Lower leg skin (tissue), 4 donors: ENCODE measurements at regions not wholly inside any gene's neighbourhood (a gene's known extent, or its start where the extent isn't known, plus 50 kb on each side); places are given as distances from the start of the nearest gene placed in this dataset.

Experiments
- DNase-seq, 2 donors: peaks; one replicate each; pipeline ENCODE4 v3.0.0-alpha.2; 2019; ENCODE audit warnings: low spot score in 2 of 2
- H3K4me3 ChIP-seq: fragments of 200-600 bp; sonication (generic); 2 replicates; pipeline ENCODE4 v1.5.1; 2017; ENCODE audit warnings: mild to moderate bottlenecking, low read depth; ENCODE audit not compliant: poor library complexity, severe bottlenecking
- POLR2A ChIP-seq, 2 donors: fragments of 450-650 bp; IDR thresholded peaks; one replicate each; pipeline ENCODE4 v1.6.1; 2016 to 2017; ENCODE audit warnings: antibody characterized with exemption in 2 of 2, mild to moderate bottlenecking in 1 of 2, moderate library complexity in 1 of 2
- WGBS, 2 donors: methylation state at CpG; one replicate each; pipeline ENCODE4 v1.1.5; 2018; 5-methylcytosine and 5-hydroxymethylcytosine counted together
- intact Hi-C: fragments of 100-400 bp; cut with DNase I; formaldehyde crosslinking; loops from one replicate; pipeline ENCODE4 v1.15.0; 2023; ENCODE audit warnings: low total_unique reads
- TF ChIP-seq, protein P1 (sequence below), 3 donors: fragments of 450-650 bp; IDR thresholded peaks; one replicate each; pipeline ENCODE4 v1.5.1; 2016; ENCODE audit warnings: antibody characterized with exemption in 3 of 3, mild to moderate bottlenecking in 3 of 3, moderate library complexity in 2 of 3

- intact Hi-C loops, result no loop called here
- WGBS, 2 donors, result 85 to 96% methylated on average over 5 of the region's 5 CpGs
These were observed 72.2 kb downstream of the UFM1 start for GRCh38 chr13:38421590-38422560.

DNA sequence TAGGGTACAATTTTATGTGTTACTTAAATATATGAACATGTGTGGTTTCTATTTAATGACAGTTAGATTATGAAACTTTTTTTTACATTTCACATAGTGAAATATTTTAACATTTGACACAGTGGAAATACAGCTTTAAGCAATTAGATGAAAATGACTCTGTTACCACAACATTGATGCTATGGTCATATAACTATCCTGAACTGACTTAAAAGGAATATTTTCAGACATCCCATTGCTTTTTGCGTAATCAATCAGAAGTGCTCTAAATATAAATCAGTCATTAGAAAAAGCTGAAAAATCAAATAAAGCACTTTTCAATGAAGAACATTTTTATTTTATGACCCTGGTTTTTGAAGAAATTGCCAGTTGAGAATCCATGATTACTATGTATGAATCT lies 80.3 kb downstream of the UFM1 start:
- H3K4me3 ChIP-seq, result no peak overlapping the region
- 71 to 78% methylated on average over 1 of the region's 1 CpG for WGBS, 2 donors
- no peak for TF ChIP-seq POLR2A (IDR thresholded peaks at IDR 0.05)
- TF ChIP-seq, protein P1, sequence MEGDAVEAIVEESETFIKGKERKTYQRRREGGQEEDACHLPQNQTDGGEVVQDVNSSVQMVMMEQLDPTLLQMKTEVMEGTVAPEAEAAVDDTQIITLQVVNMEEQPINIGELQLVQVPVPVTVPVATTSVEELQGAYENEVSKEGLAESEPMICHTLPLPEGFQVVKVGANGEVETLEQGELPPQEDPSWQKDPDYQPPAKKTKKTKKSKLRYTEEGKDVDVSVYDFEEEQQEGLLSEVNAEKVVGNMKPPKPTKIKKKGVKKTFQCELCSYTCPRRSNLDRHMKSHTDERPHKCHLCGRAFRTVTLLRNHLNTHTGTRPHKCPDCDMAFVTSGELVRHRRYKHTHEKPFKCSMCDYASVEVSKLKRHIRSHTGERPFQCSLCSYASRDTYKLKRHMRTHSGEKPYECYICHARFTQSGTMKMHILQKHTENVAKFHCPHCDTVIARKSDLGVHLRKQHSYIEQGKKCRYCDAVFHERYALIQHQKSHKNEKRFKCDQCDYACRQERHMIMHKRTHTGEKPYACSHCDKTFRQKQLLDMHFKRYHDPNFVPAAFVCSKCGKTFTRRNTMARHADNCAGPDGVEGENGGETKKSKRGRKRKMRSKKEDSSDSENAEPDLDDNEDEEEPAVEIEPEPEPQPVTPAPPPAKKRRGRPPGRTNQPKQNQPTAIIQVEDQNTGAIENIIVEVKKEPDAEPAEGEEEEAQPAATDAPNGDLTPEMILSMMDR (IDR thresholded peaks at IDR 0.05), result no peak
- intact Hi-C loops, result no loop called here
- no peak for DNase-seq

More at GRCh38 chr13:38421590-38422560, 72.2 kb downstream of the UFM1 start:
- TF ChIP-seq, protein P1 (IDR thresholded peaks at IDR 0.05), result no peak
- TF ChIP-seq POLR2A (IDR thresholded peaks at IDR 0.05), result no peak
- H3K4me3 ChIP-seq, result no peak overlapping the region
- no peak for DNase-seq

GRCh38 chr13:38430796-38431195 lies 81.1 kb downstream of the UFM1 start:
- intact Hi-C loops, result no loop called here
- no peak for DNase-seq
- 36 to 38% methylated on average over 1 of the region's 1 CpG for WGBS, 2 donors
- TF ChIP-seq, protein P1 (IDR thresholded peaks at IDR 0.05), result no peak
- TF ChIP-seq POLR2A (IDR thresholded peaks at IDR 0.05), result no peak
- no peak overlapping the region for H3K4me3 ChIP-seq

DNA sequence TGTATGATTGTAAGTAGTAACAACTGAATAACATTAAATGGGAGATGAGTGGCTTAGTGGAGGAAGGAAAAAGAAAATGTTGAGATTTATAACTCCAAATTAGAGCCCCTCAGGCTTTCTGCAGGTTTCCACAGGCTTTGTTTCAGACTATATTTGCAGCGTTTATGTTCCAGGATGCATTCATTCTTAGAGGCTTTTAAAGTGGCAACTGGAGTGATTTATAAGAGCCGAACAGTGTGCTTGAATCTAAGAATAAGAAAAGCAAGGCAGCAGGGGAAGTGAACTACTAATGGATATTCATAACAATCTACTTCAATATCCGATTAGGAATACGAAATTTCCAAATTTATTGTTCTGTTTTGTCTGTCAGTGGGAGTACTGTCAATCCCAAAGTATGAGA lies 91.0 kb downstream of the UFM1 start:
- DNase-seq, result no peak
- 27 to 46% methylated on average over 4 of the region's 4 CpGs for WGBS, 2 donors
- no peak for TF ChIP-seq POLR2A (IDR thresholded peaks at IDR 0.05)
- TF ChIP-seq, protein P1 (IDR thresholded peaks at IDR 0.05), result no peak
- intact Hi-C loops, result no loop called here
- no peak overlapping the region for H3K4me3 ChIP-seq

DNA sequence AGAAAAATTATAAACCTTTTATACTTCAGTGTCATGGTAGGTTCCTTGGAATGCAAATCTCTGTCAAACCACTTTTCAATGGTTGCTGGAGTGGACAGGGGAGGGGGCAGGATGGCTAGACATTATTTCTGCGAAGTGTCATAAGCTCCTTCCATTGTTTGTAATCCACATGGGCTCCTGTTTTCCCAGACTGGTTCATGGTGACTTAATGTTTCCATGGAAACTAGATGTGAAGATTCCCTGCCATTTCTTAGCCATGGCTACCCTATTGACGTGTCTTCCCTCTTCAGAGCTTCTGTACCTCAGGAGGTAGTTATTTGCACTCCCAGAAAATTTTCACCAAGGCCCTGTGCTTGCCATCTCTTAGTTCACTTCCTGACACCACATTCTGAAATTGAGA lies 95.3 kb downstream of the UFM1 start:
- intact Hi-C loops, result no loop called here
- H3K4me3 ChIP-seq, result no peak overlapping the region
- 76 to 89% methylated on average over 2 of the region's 2 CpGs for WGBS, 2 donors

More for the DNA sequence above, 95.3 kb downstream of the UFM1 start:
- TF ChIP-seq POLR2A (IDR thresholded peaks at IDR 0.05), result no peak
- TF ChIP-seq, protein P1 (IDR thresholded peaks at IDR 0.05), result no peak
- no peak for DNase-seq
